CD1c-positive myeloid dendritic cell (primary cell): ENCODE measurements at regions not wholly inside any gene's neighbourhood (a gene's known extent, or its start where the extent isn't known, plus 50 kb on each side); places are given as distances from the start of the nearest gene placed in this dataset.
"Not testable (repeated sequence)": the region's sequence is repeated elsewhere in the genome, so short reads cannot be mapped to it uniquely, and the experiment has no call there.

Source experiments
- DNase-seq: peaks from one replicate; pipeline ENCODE4 v3.0.0-alpha.2; 2016; ENCODE audit errors: extremely low spot score

- no peak for DNase-seq
These were observed 134.8 kb downstream of the RTP5 start for GRCh38 chr2:242004223-242004901.

- DNase-seq = no peak
These were observed 135.3 kb downstream of the RTP5 start for GRCh38 chr2:242004902-242005230.

DNA sequence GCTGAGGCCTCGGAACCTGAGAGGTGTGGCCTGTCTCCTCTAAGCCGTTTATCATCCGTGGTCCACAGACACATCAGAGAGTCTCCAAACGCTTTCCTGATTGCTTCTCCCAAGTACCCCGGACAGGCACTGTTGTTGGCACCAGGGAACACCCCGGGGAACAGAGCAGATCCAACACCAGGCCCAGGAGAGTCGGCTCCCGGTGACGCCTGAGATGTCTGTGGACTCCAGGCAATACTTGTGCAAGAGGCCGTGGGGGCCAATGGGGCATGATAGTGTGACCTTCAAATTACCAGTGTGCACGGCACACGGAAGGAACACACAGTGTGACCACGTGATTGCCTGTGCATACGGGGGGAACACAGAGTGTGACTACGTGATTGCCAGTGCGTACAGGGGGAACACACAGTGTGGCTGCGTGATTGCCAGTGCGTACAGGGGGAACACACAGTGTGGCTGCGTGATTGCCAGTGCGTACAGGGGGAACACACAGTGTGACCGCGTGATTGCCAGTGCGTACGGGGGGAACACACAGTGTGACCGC, 136.6 kb downstream of the RTP5 start:
- DNase-seq = not testable (repeated sequence)

- not testable (repeated sequence) for DNase-seq
These were observed 139.4 kb downstream of the RTP5 start for GRCh38 chr2:242008908-242009307.

GRCh38 chr2:242009846-242010245, 140.3 kb downstream of the RTP5 start:
- not testable (repeated sequence) for DNase-seq

- not testable (repeated sequence) for DNase-seq
These were observed 141.0 kb downstream of the RTP5 start for GRCh38 chr2:242010252-242011166.

DNA sequence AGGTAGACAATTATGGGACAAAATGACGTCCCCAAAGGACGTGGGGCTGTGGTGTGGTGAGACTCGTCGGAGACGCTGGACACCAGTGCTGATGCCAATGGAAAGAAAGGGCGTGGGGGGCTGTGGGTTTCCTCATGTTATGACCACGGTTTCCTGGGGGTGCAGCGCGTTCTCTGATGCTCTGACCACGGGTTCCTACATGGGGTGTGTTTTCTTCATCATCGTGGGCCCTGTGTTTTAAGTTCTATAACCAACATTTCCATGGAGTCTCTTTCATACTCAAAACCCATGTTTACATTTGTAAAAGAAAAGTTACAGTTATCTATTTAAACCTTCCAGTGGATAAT, 141.6 kb downstream of the RTP5 start:
- peak; percentile 43 for DNase-seq

DNA sequence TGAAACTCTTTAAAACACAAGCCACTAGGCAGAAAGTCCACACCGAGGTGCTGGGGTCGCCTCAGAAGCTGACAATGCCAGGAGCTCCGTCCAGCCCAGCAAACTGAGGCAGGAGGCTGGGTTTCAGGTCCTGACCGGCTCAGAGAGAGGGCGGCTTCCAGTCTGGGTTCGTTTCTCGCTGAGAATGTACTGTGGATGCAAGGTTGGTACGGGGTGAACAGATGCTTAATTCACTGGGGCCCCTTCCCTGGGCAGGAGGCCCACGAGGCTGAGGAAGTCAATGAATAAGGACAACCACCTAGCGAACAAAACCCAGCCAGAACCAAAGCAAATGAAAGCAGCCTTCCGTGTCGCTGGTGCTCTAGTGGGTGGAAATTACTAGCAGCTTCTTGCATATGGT, 142.0 kb downstream of the RTP5 start:
- no peak for DNase-seq

DNA sequence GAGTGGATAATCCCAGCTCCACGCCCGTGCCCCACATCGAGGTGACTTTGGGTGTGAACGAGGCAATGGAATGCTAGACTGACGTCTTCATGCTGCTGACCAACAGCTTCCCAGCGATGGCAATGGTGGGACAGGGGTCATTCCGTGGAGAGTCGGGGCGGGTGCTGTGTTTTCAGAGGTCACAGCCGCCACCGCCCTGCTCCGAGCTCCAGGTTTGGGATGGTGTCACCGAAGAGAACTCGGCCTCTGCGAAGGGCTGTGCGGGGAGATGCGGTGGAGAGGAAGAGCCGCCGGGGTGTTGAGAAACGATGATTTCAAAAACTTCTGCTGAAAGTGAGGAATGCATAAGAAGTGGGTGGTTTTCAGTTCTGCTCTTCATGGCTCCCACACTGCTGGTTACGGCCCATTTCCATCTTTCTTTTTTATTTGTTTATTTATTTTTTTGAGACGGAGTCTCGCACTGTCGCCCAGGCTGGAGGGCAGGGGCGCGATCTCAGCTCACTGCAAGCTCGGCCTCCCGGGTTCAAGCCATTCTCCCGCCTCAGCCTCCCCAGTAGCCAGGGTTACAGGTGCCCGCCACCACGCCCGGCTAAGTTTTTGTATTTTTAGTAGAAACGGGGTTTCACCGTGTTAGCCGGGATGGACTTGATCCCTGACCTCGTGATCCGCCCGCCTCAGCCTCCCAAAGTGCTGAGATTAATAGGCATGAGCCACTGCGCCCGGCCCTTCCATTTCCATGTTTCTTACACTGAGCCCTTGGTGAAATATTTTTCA, 142.6 kb downstream of the RTP5 start:
- DNase-seq = peak; percentile 64

DNA sequence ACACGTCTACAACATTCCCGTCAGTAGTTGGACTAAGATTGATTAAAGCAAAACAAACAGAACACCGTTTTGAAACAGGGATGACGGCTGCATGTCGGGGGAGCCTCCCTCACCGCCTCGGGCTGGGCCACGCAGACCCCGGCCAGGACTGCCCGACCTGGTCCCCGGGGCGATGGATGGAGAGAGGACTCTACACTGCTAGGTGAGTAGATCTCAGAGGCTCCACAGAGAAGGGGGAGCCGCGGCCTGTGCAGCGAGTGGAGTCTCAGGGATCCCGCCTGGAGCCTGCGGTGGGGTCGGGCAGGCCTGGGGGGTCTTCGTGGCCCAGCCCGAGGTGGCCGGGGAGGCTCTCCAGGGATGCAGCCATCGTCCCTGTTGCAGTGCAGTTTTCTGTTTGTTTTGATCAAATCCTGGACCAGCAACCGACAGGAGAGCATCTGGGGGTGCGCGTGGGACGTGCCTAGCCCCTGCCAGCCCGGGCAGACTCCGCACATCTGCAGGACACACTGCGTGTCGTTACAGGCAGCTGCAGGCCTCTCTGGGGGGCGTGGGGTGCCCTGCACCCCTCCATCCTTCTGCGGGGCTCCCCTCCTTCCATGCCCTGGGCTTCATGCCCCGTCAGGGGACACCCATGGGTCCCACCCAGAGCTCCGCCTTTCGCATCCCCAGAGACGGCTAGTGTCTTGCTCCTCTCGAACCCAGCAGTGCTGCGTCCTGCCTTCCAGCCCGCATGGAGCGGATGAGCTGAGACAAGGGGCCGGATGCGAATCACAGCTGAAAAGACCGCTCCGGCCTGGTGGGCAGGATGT, 143.6 kb downstream of the RTP5 start:
- no peak for DNase-seq

- no peak for DNase-seq
These were observed 144.2 kb downstream of the RTP5 start for GRCh38 chr2:242013771-242014170.

DNA sequence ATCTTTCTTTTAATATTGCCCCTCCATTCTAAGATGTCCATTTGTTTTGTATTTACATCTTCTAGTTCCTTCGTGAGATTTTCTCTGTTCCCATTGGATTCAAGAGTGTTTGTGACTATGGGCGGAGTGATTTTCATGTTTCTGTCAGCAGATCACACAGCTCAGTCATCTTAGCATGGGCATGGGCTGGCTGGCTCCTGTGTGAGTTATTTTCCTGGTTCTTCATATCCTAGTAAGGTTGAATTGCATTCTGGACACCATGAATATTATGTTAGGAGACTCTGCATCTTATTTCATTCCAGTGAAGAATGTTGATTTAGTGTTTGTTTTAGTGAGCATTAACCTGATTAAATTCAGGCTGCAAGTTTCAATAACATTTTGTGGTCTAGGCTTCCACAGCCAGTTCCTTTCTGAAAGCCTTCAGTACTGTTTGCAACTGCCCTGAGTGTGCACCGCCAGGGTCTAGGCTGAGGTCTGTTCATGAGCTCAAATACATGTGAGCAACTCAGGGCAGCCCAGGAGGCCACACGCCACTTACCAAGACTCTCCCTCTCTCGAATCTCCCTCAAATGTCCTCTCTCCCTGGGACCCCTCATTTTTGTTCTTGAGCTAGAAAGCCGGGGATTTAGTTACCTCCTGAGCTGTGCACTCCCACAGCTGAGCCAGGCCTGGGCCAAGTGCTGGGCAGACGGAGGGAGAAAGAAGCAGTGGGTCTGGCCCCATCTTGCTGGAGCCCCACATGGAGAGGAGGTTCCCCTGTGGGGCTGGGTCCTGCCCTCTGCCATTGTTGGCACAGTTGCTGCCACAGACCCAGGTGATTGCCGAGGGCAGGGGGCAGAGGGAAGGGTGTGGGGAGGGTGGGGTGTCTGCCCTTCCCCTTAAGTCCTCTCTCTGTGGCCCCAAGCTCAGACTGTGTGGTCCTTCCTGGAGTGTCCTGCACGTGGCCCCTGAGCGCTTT, 145.9 kb downstream of the RTP5 start:
- no peak for DNase-seq

DNA sequence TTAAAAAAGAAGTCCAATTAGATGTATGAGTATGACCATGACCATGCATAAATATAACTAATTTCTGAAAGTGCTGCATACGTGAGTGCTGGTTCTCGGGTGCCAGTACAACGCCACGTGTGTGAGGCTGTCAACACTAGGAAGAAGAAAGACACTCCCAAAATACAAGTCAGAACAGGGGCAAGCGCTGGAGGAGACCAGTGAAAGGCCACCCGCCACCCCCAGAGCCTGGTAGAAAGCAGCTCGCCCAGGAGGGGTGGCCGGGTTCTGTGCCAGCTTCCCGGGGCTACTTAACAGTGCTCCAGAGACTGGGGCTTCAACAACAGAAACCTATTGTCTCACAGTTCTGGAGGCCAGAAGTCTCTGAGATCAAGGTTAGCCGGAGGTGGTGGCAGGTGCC, 147.6 kb downstream of the RTP5 start:
- no peak for DNase-seq

DNA sequence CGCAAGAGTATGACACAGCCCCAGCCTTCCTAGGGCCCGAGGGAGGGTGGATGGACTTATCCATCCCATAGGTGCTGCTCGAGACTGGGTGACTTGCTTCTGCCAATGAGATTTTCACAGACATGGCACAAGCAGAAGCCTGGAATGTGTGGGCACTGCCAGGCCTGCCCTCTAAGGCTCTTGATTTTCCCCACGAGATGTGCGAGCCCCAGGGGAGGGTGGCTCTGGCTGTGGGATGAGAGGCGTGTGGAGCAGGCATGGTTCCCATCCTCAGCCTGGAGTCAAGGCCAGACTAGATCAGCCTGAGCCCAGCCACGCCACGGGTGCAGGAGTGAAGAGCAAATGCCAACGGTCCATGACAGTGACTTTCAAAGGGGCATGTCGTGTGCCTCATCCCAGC, 148.9 kb downstream of the RTP5 start:
- DNase-seq = not testable (repeated sequence)

DNA sequence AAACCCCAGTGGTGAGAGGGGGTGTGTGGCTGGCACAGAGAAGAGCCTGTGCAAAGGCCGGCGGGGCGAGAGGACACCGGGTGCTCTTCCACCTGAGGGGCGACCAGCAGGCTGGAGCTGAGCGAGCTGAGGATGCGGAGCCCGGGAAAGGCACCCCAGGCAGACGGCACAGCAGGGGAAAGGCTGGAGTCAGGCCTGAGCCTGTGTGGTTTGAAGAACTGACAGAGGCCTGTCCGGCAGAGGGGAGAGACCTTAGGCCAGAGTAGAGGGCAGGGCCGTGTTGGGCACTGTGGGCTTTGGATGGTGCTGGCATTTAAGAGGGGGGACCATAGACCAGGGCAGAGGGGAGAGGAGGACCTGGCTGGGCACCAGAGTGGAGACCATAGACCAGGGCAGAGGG, 149.8 kb downstream of the RTP5 start:
- no peak for DNase-seq

GRCh38 chr2:242020196-242021004, 150.9 kb downstream of the RTP5 start:
- DNase-seq = no peak

- no peak for DNase-seq
These were observed 153.2 kb downstream of the RTP5 start for GRCh38 chr2:242022550-242023290.

GRCh38 chr2:242024751-242025355, 155.3 kb downstream of the RTP5 start:
- no peak for DNase-seq
